A549 (cell line): ENCODE measurements at regions not wholly inside any gene's neighbourhood (a gene's known extent, or its start where the extent isn't known, plus 50 kb on each side); places are given as distances from the start of the nearest gene placed in this dataset.
A peak's percentile ranks its signal among the peaks of the same experiment; 100 is the strongest.

Experiments used
- ATAC-seq, 2 experiments: fragments of 200-7000 bp in 1 of 2; fragments of >200 bp in 1 of 2; cut with Nextera tagmentation in 1 of 2; cut with Tn5 transposase in 1 of 2; 3 replicates each; pipeline versions ENCODE4 v1.8.0 to v1.9.1; 2018 to 2020; ENCODE audit warnings: mild to moderate bottlenecking in 1 of 2, moderate library complexity in 1 of 2
- CTCF ChIA-PET: fragments of 300-600 bp; sonication (Branson Sonifier 250); formaldehyde crosslinking; extraction: SDS; loops from one replicate; lab custom pipeline; 2021; ENCODE audit warnings: antibody characterized with exemption, inconsistent platforms; lab: Yijun Ruan, JAX
- POLR2A ChIA-PET: fragments of 350-600 bp; formaldehyde crosslinking; extraction: SDS; loops from one replicate; lab custom pipeline; 2021; ENCODE audit warnings: antibody characterized with exemption, inconsistent platforms; lab: Yijun Ruan, JAX
- DNase-seq, 2 experiments: peaks; one replicate each; pipeline versions ENCODE4 v3.0.0 to v3.0.0-alpha.2; 2011 to 2016; ENCODE audit warnings: low read depth in 1 of 2, low spot score in 1 of 2
- FAIRE-seq: peaks from 2 replicates; lab custom pipeline; 2011; peaks lifted over from hg19 to GRCh38; lab: Jason Lieb, UNC
- H3K27ac ChIP-seq, 2 experiments: fragments of >200 bp; sonication (Bioruptor Twin); formaldehyde crosslinking; 3 replicates each; pipeline ENCODE4 v1.5.1; 2016 to 2017
- H3K4me1 ChIP-seq: fragments of >200 bp; sonication (Bioruptor Twin); formaldehyde crosslinking; 3 replicates; pipeline ENCODE4 v1.6.1; 2016
- H3K4me2 ChIP-seq: fragments of >200 bp; sonication (Bioruptor Twin); formaldehyde crosslinking; 3 replicates; pipeline ENCODE4 v1.6.1; 2016
- H3K4me3 ChIP-seq: fragments of >200 bp; sonication (Bioruptor Twin); formaldehyde crosslinking; 3 replicates; pipeline ENCODE4 v1.5.1; 2016
- H3K9me3 ChIP-seq: fragments of >200 bp; sonication (Bioruptor Twin); formaldehyde crosslinking; 3 replicates; pipeline ENCODE4 v1.6.1; 2016
- BCL3 ChIP-seq: fragments of >200 bp; sonication (Bioruptor Twin); formaldehyde crosslinking; IDR thresholded peaks from 3 replicates; pipeline ENCODE4 v1.6.1; 2016
- EHMT2 ChIP-seq: fragments of 200-600 bp; sonication (generic); IDR thresholded peaks from 2 replicates; pipeline ENCODE4 v1.6.1; 2016; ENCODE audit warnings: antibody characterized with exemption, low read depth, mild to moderate bottlenecking, moderate library complexity
- ESRRA ChIP-seq: fragments of 150-350 bp; IDR thresholded peaks from 2 replicates; pipeline ENCODE4 v1.6.1; 2014; ENCODE audit warnings: mild to moderate bottlenecking, low read length, borderline replicate concordance
- NFE2L2 ChIP-seq: fragments of 150-350 bp; conservative IDR thresholded peaks from 2 replicates; pipeline ENCODE4 v1.6.1; 2014; ENCODE audit warnings: low read length
- NPAS2 ChIP-seq: fragments of 250-450 bp; sonication (Bioruptor Pico); IDR thresholded peaks from 2 replicates; pipeline ENCODE4 v1.8.0; 2022; ENCODE audit warnings: mild to moderate bottlenecking, moderate library complexity, borderline replicate concordance
- POLR2A ChIP-seq: IDR thresholded peaks from 2 replicates; pipeline ENCODE4 v1.6.1; 2012; ENCODE audit warnings: mild to moderate bottlenecking, low read length
- RARB ChIP-seq: fragments of 250-450 bp; sonication (Bioruptor Pico); IDR thresholded peaks from 2 replicates; pipeline ENCODE4 v1.8.0; 2021; ENCODE audit warnings: mild to moderate bottlenecking, moderate library complexity
- TFCP2L1 ChIP-seq: fragments of 250-450 bp; sonication (Bioruptor Pico); IDR thresholded peaks from 2 replicates; pipeline ENCODE4 v1.5.0; 2021; ENCODE audit warnings: mild to moderate bottlenecking
- USF2 ChIP-seq: fragments of 450-650 bp; IDR thresholded peaks from 2 replicates; pipeline ENCODE4 v1.6.1; 2014; ENCODE audit warnings: antibody characterized with exemption
- ZNF302 ChIP-seq: fragments of 250-450 bp; sonication (Bioruptor Pico); IDR thresholded peaks from 2 replicates; pipeline ENCODE4 v1.9.0; 2021; ENCODE audit warnings: inconsistent platforms, mild to moderate bottlenecking, moderate library complexity
- WGBS: methylation state at CpG from one replicate; pipeline ENCODE4 v1.1.6; 2017; ENCODE audit errors: missing lambda C conversion rate; 5-methylcytosine and 5-hydroxymethylcytosine counted together
- TF ChIP-seq, protein P1 (sequence below): fragments of 250-450 bp; sonication (Bioruptor Pico); IDR thresholded peaks from 2 replicates; pipeline ENCODE4 v1.5.0; 2020; ENCODE audit warnings: low read depth, mild to moderate bottlenecking, moderate library complexity
- TF ChIP-seq, protein P2 (sequence below): IDR thresholded peaks from 2 replicates; pipeline ENCODE4 v1.6.1; 2012

GRCh38 chr14:96745500-96746051 lies 51.6 kb upstream of the VRK1 start:
- FAIRE-seq: no peak
- Histone ChIP-seq H3K4me1 (no peaks in the 10 kb centered on the region), H3K27ac (no peak overlapping the region), H3K9me3 (peaks cover 4% of the 10 kb centered on the region)
- 14% methylated on average over 4 of the region's 4 CpGs for WGBS
- ChIA-PET CTCF (interaction anchor here (1.0 to 2.1 kb wide), 4 partner anchors 8 to 162 kb away, joined by 3 to 6 read pairs (median 5); no protein-coding TSS in a partner anchor), POLR2A (no interaction called here)
- no peak for ATAC-seq
- no peak for DNase-seq
- TF ChIP-seq POLR2A: no peak
- no peak for TF ChIP-seq EHMT2
- TF ChIP-seq, all 56 proteins: peak for 0
- no peak overlapping the region for H3K4me2 ChIP-seq
- no peak overlapping the region for H3K4me3 ChIP-seq

- Histone ChIP-seq H3K9me3 (peaks cover 4% of the 10 kb centered on the region), H3K27ac (no peak overlapping the region), H3K4me1 (no peaks in the 10 kb centered on the region), H3K4me3 (no peak overlapping the region), H3K4me2 (no peak overlapping the region)
- CTCF ChIA-PET: interaction anchor here (1.1 kb wide), 1 partner anchor 9 kb away, joined by 6 read pairs; no protein-coding TSS in a partner anchor
- FAIRE-seq: no peak
- 4% methylated on average over 3 of the region's 3 CpGs for WGBS
- POLR2A ChIA-PET: no interaction called here
- ATAC-seq: no peak
- TF ChIP-seq, protein P1, sequence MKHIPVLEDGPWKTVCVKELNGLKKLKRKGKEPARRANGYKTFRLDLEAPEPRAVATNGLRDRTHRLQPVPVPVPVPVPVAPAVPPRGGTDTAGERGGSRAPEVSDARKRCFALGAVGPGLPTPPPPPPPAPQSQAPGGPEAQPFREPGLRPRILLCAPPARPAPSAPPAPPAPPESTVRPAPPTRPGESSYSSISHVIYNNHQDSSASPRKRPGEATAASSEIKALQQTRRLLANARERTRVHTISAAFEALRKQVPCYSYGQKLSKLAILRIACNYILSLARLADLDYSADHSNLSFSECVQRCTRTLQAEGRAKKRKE: no peak
- peak; percentile 50; the same call in 1 of the 2 replicates for TF ChIP-seq USF2
- no peak for DNase-seq
Observed at GRCh38 chr14:96746101-96746500, 51.1 kb upstream of the VRK1 start.

DNA sequence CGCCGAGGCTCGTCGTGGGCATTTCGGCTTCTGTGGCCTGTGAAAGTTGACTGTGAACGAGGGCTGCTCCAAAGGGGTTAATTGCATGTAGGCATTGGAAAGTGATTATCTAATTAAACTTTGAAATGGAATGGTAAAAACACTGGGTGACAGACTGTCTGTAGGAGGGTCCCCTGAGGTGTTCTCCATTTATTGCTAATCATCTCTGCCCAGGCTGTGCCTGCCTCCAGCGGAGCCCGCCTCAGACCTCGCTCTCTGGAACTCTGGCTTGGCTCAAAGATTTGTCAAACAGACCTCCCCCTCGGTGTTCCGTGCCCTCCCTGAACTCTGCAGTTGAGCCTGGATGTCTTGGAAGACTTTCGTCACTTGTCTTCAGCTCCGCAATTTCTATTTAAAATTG lies 50.2 kb upstream of the VRK1 start:
- no peak overlapping the region for H3K4me2 ChIP-seq
- peaks cover 4% of the 10 kb centered on the region for H3K9me3 ChIP-seq
- ATAC-seq: no peak
- H3K4me1 ChIP-seq: no peaks in the 10 kb centered on the region
- ChIA-PET POLR2A (no interaction called here), CTCF (no interaction called here)
- WGBS: 67% methylated on average over 13 of the region's 13 CpGs
- H3K27ac ChIP-seq: no peak overlapping the region
- H3K4me3 ChIP-seq: no peak overlapping the region
- FAIRE-seq: no peak
- DNase-seq: no peak
- TF ChIP-seq NFE2L2 (no peak), BCL3 (no peak), RARB (no peak), ZNF302 (CRISPR knock-in tag) (no peak), ESRRA (no peak), NPAS2 (CRISPR knock-in tag) (no peak), TFCP2L1 (CRISPR knock-in tag) (no peak)
- TF ChIP-seq, protein P2, sequence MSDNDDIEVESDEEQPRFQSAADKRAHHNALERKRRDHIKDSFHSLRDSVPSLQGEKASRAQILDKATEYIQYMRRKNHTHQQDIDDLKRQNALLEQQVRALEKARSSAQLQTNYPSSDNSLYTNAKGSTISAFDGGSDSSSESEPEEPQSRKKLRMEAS: no peak
